GM12874 (cell line): ENCODE measurements at regions not wholly inside any gene's neighbourhood (a gene's known extent, or its start where the extent isn't known, plus 50 kb on each side); places are given as distances from the start of the nearest gene placed in this dataset.

ENCODE experiments used
- TF ChIP-seq, protein P1 (sequence below): IDR thresholded peaks from 2 replicates; pipeline ENCODE4 v1.5.1; 2011; ENCODE audit warnings: low read depth, mild to moderate bottlenecking, control low read depth, low read length, moderate library complexity; ENCODE audit not compliant: insufficient read depth

DNA sequence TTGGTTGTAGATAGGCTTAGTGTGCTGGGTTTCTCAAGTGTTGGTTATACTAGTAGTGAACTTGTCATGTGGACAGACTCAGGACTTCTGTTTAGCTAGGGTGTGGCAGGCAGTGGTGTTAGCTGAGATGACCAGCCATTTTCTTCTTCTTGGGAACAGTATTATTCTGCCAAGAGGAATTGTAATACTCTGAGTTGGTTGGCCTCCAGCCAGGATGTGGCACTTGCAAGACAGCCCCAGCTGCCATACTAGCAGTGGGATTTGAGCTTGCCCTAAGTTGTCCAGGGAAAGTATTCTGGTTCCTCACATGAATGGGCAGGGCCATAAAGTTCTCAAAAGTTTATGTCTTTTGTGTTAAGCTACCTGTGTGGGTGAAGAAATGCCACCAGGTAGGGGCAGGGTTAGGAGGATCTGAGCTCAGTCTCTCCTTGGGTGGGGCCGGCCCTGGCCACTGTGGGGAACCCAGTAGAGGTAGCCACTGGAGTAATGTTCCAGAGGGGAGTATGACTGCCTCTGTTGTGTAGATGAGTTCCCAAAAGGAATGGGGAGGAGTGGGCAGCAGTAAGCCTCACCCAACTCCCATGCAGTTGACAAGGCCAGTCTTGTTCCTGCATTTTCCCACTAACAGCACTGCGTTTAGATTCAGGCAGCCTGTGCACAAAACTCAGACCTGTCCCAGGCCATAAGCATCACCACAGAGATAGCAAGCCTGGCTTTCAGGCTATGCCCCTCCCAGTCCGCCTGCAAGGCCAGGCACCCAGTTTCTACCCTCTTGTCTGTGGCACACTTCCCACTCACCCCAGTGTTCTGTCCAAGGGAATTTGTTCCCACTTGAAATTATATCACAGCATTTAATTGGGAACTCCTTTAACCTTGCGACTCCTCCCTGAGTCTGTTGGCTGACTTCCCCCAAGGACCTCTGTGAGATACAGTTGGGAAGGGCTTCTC is 250.7 kb downstream of the ANXA1 start:
- TF ChIP-seq, protein P1, sequence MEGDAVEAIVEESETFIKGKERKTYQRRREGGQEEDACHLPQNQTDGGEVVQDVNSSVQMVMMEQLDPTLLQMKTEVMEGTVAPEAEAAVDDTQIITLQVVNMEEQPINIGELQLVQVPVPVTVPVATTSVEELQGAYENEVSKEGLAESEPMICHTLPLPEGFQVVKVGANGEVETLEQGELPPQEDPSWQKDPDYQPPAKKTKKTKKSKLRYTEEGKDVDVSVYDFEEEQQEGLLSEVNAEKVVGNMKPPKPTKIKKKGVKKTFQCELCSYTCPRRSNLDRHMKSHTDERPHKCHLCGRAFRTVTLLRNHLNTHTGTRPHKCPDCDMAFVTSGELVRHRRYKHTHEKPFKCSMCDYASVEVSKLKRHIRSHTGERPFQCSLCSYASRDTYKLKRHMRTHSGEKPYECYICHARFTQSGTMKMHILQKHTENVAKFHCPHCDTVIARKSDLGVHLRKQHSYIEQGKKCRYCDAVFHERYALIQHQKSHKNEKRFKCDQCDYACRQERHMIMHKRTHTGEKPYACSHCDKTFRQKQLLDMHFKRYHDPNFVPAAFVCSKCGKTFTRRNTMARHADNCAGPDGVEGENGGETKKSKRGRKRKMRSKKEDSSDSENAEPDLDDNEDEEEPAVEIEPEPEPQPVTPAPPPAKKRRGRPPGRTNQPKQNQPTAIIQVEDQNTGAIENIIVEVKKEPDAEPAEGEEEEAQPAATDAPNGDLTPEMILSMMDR: no peak

- TF ChIP-seq, protein P1: no peak
Measured at GRCh38 chr9:73411494-73411893, 259.8 kb downstream of the ANXA1 start.

GRCh38 chr9:73412874-73413273 is 261.2 kb downstream of the ANXA1 start:
- TF ChIP-seq, protein P1: no peak

DNA sequence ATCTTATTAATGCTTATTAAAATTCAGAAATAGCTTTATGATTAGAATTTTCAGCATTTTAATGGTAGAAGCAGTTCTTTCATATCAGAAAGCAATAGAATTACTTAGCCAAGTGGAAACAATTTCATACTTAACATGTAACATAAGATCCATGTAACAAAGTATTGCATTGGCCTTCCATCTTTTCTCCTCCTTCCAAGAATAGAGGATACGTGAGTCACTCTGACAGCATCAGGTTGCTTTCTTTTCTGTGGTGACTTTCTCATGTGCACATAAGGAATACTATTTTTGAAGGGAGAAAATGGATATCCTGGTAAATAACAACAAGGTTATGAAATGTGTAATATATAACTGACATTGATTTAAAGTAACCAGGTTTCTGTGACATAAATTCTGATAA is 272.2 kb downstream of the ANXA1 start:
- TF ChIP-seq, protein P1: no peak

- TF ChIP-seq, protein P1: no peak
Measured at GRCh38 chr9:73426269-73426668, 274.6 kb downstream of the ANXA1 start.

DNA sequence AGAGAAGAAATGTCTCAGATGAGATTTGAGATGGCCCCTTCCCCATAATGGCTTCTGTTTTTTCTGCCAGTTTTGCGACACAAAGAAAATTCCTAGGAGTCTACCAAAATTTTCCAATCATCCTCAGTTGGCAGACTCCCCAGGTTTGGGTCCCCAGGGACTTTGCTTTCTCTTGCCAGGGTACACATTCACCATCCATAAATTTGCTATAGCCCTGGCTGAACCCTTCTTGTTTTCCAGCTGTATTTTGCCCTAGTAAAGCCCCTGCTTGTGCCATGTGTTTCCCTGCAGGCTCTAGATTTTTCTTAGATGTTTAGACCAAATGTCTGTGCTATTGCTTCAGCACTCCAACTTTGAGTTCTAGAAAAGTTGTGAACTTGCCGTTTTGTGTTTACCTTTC is 283.2 kb downstream of the ANXA1 start:
- TF ChIP-seq, protein P1: no peak

- TF ChIP-seq, protein P1: no peak
Measured at GRCh38 chr9:73437758-73438157, 286.1 kb downstream of the ANXA1 start.
